HFFc6 (cell line): ENCODE measurements at regions not wholly inside any gene's neighbourhood (a gene's known extent, or its start where the extent isn't known, plus 50 kb on each side); places are given as distances from the start of the nearest gene placed in this dataset.
"Not testable (repeated sequence)": the region's sequence is repeated elsewhere in the genome, so short reads cannot be mapped to it uniquely, and the experiment has no call there.

Experiments used
- DNase-seq: peaks from one replicate; pipeline ENCODE4 v3.0.0-alpha.2; 2018
- H3K27ac Mint-ChIP-seq: 2 replicates; pipeline ENCODE4 v1.8.0; 2020; ENCODE audit warnings: mild to moderate bottlenecking, mixed read lengths
- H3K27me3 Mint-ChIP-seq: 2 replicates; pipeline ENCODE4 v1.8.0; 2021; ENCODE audit warnings: mild to moderate bottlenecking, moderate library complexity, mixed read lengths; ENCODE audit not compliant: insufficient read depth
- H3K36me3 Mint-ChIP-seq: 2 replicates; pipeline ENCODE4 v1.8.0; 2021; ENCODE audit warnings: low read depth, mixed read lengths
- H3K4me1 Mint-ChIP-seq: 2 replicates; pipeline ENCODE4 v1.8.0; 2020; ENCODE audit warnings: low read depth, mixed read lengths
- H3K4me3 Mint-ChIP-seq: 2 replicates; pipeline ENCODE4 v1.8.0; 2020; ENCODE audit warnings: mild to moderate bottlenecking, moderate library complexity, mixed read lengths
- H3K9me3 Mint-ChIP-seq: 2 replicates; pipeline ENCODE4 v1.8.0; 2020; ENCODE audit warnings: mild to moderate bottlenecking, mixed read lengths
- CTCF ChIP-seq: fragments of 200-600 bp; sonication (generic); IDR thresholded peaks from 2 replicates; pipeline ENCODE4 v1.5.0; 2021; ENCODE audit warnings: antibody characterized with exemption, mild to moderate bottlenecking

DNA sequence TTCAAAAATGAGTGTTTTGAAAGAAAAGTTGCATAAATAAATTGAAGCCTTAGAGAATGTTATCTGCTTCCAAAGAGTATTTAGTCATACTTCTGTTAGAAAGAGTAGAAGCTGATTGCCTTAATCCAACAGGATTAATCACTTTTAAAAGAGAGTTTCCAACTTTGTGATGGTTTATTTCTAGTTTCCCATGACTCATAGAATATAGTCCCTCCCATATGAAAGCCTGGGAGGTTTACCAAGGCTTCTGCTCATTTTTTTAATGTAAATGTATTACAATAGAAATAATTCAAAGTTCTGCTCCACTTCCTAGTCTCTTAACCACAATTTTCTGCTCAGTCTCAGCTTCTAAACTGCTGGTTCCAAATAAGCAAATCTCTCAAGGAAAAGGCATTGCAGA lies 118.0 kb upstream of the IRAK1BP1 start:
- H3K9me3 Mint-ChIP-seq, result peaks cover 18% of the 10 kb centered on the region
- peak overlapping the region; percentile 39; the same call in 1 of the 2 replicates for H3K27ac Mint-ChIP-seq
- peaks cover 5% of the 10 kb centered on the region; the same call in 1 of the 2 replicates for H3K36me3 Mint-ChIP-seq
- H3K27me3 Mint-ChIP-seq, result no peaks in the 10 kb centered on the region; the same call in none of the 2 replicates
- peaks cover 30% of the 10 kb centered on the region for H3K4me1 Mint-ChIP-seq
- DNase-seq, result peak; percentile 28
- no peak for TF ChIP-seq CTCF
- H3K4me3 Mint-ChIP-seq, result no peak overlapping the region

- H3K4me1 Mint-ChIP-seq, H3K4me3 Mint-ChIP-seq, DNase-seq, H3K36me3 Mint-ChIP-seq, H3K27me3 Mint-ChIP-seq, H3K27ac Mint-ChIP-seq: not testable (repeated sequence)
- peaks cover 16% of the 10 kb centered on the region for H3K9me3 Mint-ChIP-seq
These were observed 109.0 kb upstream of the IRAK1BP1 start for GRCh38 chr6:78758297-78758798.

GRCh38 chr6:78768271-78768670 lies 99.1 kb upstream of the IRAK1BP1 start:
- Mint-ChIP-seq H3K9me3 (peaks cover 1% of the 10 kb centered on the region; the same call in 1 of the 2 replicates), H3K27ac (no peak overlapping the region), H3K36me3 (no peaks in the 10 kb centered on the region), H3K4me1 (no peaks in the 10 kb centered on the region), H3K27me3 (peaks cover 4% of the 10 kb centered on the region; the same call in 1 of the 2 replicates), H3K4me3 (no peak overlapping the region)
- no peak for TF ChIP-seq CTCF
- DNase-seq, result no peak

- TF ChIP-seq CTCF, result no peak
- Mint-ChIP-seq H3K4me1 (no peaks in the 10 kb centered on the region), H3K27ac (no peak overlapping the region), H3K9me3 (no peaks in the 10 kb centered on the region), H3K36me3 (no peaks in the 10 kb centered on the region), H3K27me3 (peaks cover 4% of the 10 kb centered on the region; the same call in 1 of the 2 replicates), H3K4me3 (no peak overlapping the region)
- no peak for DNase-seq
These were observed 96.6 kb upstream of the IRAK1BP1 start for GRCh38 chr6:78770765-78771164.

DNA sequence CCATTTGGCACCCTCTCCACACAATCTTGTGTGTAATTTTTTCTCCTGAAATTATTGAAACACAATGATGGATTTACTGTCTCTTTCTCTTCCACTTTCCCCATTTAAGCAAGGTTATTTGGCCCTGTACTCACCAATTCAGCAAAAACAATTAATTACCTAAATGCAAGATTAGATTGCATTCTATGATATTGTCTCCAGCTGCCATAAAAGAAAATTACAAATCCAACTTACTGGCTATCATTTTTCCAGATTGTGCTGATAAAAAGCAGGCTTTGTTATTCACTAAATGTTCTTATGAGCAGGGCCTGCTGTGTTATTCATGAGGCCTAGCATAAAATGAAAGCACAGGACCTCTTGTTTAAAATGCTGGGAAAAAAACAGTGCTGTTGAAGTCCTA lies 95.8 kb upstream of the IRAK1BP1 start:
- Mint-ChIP-seq H3K27me3 (peaks cover 2% of the 10 kb centered on the region; the same call in 1 of the 2 replicates), H3K27ac (no peak overlapping the region), H3K4me3 (no peak overlapping the region), H3K36me3 (no peaks in the 10 kb centered on the region), H3K4me1 (no peaks in the 10 kb centered on the region), H3K9me3 (no peaks in the 10 kb centered on the region)
- no peak for TF ChIP-seq CTCF
- DNase-seq, result no peak

- peaks cover 6% of the 10 kb centered on the region for H3K27me3 Mint-ChIP-seq
- no peaks in the 10 kb centered on the region for H3K4me1 Mint-ChIP-seq
- TF ChIP-seq CTCF, result no peak
- no peak overlapping the region for H3K27ac Mint-ChIP-seq
- DNase-seq, result no peak
- peaks cover 4% of the 10 kb centered on the region for H3K9me3 Mint-ChIP-seq
- H3K36me3 Mint-ChIP-seq, result no peaks in the 10 kb centered on the region
- no peak overlapping the region for H3K4me3 Mint-ChIP-seq
These were observed 86.3 kb upstream of the IRAK1BP1 start for GRCh38 chr6:78781001-78781400.

- not testable (repeated sequence) for H3K27ac Mint-ChIP-seq, H3K9me3 Mint-ChIP-seq, H3K27me3 Mint-ChIP-seq, DNase-seq, H3K36me3 Mint-ChIP-seq, H3K4me1 Mint-ChIP-seq, H3K4me3 Mint-ChIP-seq
These were observed 84.0 kb upstream of the IRAK1BP1 start for GRCh38 chr6:78783366-78783765.
